ENCODE measurements at regions not wholly inside any gene's neighbourhood (a gene's known extent, or its start where the extent isn't known, plus 50 kb on each side); places are given as distances from the start of the nearest gene placed in this dataset.
"Not testable (repeated sequence)": the region's sequence is repeated elsewhere in the genome, so short reads cannot be mapped to it uniquely, and the experiment has no call there.

DNA sequence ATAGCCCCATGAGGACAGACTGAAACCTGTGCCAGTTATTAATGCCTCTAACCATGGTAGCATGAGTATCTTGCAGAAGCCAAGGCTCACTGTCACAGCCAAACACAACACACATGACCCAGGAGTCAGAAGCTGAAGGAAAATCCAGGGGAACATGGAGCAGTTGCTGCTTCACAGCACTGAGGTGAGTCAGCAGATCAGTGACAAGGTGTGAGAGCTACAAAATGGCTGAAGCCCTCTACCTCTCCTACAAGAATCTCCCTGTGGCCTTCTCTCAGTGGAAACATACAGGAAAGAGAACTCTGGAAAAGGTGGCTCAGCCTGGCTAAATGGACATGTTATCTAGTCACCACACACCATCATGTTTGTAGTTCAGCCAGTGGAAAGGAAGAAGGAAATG lies 93.5 kb downstream of the NAB1 start:
- Mint-ChIP-seq H3K27ac (no peak overlapping the region), H3K4me1 (ENCODE audit: low read depth in 2 of 2) (no peaks in the 10 kb centered on the region), H3K36me3 (no peaks in the 10 kb centered on the region), H3K27me3 (peaks cover 0 to 16% of the 10 kb centered on the region in 2 donors), H3K9me3 (no peaks in the 10 kb centered on the region), H3K4me3 (no peak overlapping the region)
- no peak for ATAC-seq
- no peak for DNase-seq (ENCODE audit: low spot score)

DNA sequence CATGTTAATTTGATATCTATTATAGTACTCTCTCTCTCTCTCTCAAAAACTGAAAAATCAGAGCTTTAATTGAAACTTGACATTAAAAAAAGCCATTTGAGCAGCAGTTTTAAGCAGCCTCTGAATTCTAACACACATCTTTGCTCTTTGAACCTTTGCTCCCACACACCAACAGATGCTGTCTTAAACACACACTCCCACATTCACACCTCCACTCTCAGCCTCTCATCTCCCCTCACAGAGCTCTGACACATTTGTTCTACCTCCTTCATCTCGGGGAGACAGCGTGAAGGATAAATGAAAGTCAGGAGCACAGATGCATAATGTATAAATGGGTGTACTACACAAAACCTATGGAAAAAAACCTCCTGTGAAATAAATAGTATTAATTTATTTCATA lies 95.2 kb downstream of the NAB1 start:
- DNase-seq (ENCODE audit: low spot score) (no peak), ATAC-seq (no peak)
- Mint-ChIP-seq H3K4me1 (ENCODE audit: low read depth in 2 of 2) (no peaks in the 10 kb centered on the region), H3K27me3 (peaks cover 0 to 13% of the 10 kb centered on the region in 2 donors), H3K27ac (no peak overlapping the region), H3K36me3 (no peaks in the 10 kb centered on the region), H3K4me3 (no peak overlapping the region), H3K9me3 (no peaks in the 10 kb centered on the region)

DNA sequence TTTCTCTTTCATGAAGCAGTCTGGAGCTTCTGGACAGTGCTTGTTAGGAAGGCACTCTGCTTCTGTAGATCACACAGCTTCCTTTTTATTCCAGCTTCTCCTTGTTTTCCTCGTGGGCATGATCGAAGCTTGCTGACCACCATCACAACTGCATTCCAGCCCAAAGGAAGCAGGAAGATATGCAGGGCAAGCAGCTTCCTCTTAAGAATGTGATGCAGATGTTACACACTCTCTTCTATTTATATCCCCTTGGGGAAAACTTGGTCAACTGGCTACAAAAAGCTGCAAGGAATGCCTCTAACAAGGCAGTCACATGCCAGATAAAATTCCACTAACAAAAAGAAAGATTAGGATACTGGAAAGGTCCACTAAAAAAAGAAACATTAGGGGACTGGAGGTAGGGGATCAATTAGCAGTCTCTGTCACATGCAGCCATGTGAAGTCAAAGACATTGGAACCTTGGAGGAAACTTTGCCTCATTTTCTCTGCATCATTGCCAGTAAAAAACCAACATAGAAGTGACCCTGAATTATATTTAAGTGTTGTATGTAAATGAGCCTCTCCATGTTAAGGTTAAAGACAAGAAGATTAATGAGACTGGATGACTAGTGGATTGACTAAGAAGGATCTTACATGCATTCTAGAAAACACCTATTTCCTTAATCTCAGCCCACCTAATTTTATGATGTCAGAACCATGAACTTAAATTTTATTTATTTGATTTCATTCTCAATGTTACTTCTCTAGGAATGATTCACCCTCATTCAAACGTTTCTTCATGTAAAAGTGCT lies 98.3 kb downstream of the NAB1 start:
- Mint-ChIP-seq H3K27me3 (peaks cover 0 to 6% of the 10 kb centered on the region in 2 donors), H3K27ac (no peak overlapping the region), H3K36me3 (no peaks in the 10 kb centered on the region), H3K9me3 (no peaks in the 10 kb centered on the region), H3K4me3 (no peak overlapping the region), H3K4me1 (ENCODE audit: low read depth in 2 of 2) (no peaks in the 10 kb centered on the region)
- DNase-seq (ENCODE audit: low spot score) (no peak), ATAC-seq (no peak)

DNA sequence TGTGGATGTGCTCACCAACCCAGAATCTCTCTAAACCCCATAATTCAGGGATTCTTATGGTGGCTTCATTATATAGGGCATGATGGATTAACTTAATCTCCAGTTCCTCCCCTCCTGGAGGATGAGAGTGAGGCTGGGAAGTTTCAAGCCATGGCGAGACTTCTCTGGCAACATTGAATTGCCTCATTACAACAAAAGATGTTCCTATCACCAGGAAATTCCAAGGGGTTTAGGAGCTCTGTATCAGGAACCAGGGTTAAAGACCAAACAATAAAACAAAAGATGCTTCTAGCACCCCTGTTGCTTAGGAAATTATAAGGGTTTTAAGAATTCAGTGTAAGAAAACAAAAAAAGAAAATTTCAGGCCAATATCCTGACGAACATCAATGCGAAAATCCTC lies 100.1 kb downstream of the NAB1 start:
- Mint-ChIP-seq H3K36me3 (no peaks in the 10 kb centered on the region), H3K27me3 (peaks cover 0 to 4% of the 10 kb centered on the region in 2 donors), H3K27ac (no peak overlapping the region), H3K4me1 (ENCODE audit: low read depth in 2 of 2) (no peaks in the 10 kb centered on the region), H3K9me3 (no peaks in the 10 kb centered on the region), H3K4me3 (no peak overlapping the region)
- DNase-seq (ENCODE audit: low spot score) (no peak), ATAC-seq (no peak)

DNA sequence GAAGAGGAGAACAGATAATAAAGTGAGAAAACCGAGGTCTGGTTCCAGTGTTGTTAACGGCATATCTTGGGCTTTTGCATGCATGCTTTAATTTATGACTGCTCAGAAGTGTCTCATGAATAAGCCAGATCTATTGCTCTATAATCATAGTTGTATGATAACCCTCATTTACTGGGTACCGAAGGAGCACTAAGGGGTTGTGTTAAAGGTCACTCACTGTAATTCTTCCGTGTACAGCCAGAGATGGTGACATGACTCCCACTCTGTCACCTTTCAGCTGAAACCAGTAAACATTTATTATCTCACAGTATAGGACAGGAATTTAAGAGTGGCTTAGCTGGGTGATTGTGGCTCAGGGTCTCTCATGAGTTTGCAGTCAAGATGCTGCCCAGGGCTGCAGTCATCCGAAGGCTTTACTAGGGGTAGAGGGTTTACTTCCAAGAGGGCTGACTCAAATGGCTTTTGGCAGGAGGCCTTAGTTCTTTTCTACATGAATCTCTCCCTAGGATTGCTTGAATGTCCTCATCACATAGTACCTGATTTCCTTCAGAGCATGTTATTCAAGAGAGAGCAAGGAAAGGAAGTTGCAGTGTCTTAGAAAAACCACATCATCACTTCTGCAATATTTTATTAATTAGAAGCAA lies 107.0 kb downstream of the NAB1 start:
- H3K36me3 Mint-ChIP-seq: no peaks in the 10 kb centered on the region
- no peak for DNase-seq (ENCODE audit: low spot score)
- no peaks in the 10 kb centered on the region for H3K9me3 Mint-ChIP-seq
- ATAC-seq: peak in 1 of 2 donors; percentile 20
- no peaks in the 10 kb centered on the region for H3K27me3 Mint-ChIP-seq
- H3K4me3 Mint-ChIP-seq: no peak overlapping the region
- no peak overlapping the region for H3K27ac Mint-ChIP-seq
- peaks cover 0 to 4% of the 10 kb centered on the region in 2 donors for H3K4me1 Mint-ChIP-seq (ENCODE audit: low read depth in 2 of 2)

DNA sequence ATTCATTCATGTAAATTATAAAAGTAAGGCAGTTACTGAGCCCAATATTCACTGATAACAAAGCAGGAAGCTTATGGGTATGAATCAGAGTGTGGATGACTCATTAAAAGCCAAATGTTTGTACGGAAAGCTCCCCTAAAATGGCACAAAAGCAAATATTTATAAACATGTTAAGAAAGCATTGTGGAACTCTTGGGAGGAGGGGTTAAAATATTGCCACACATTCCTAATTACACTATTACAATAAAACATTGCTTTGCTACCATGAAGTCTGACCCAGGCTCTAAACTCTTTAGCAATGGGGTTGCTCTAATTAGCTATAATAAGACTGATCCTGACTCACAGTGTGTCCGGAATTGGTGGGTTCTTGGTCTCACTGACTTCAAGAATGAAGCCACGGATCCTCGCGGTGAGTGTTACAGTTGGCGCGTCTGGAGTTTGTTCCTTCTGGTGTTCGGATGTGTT lies 110.9 kb downstream of the NAB1 start:
- no peaks in the 10 kb centered on the region for H3K27me3 Mint-ChIP-seq
- H3K27ac Mint-ChIP-seq: no peak overlapping the region
- no peak for ATAC-seq
- no peaks in the 10 kb centered on the region for H3K36me3 Mint-ChIP-seq
- peak overlapping the region; percentile 30 for H3K4me3 Mint-ChIP-seq
- H3K4me1 Mint-ChIP-seq (ENCODE audit: low read depth in 2 of 2): peaks cover 6 to 9% of the 10 kb centered on the region in 2 donors
- no peaks in the 10 kb centered on the region for H3K9me3 Mint-ChIP-seq
- DNase-seq (ENCODE audit: low spot score): no peak

DNA sequence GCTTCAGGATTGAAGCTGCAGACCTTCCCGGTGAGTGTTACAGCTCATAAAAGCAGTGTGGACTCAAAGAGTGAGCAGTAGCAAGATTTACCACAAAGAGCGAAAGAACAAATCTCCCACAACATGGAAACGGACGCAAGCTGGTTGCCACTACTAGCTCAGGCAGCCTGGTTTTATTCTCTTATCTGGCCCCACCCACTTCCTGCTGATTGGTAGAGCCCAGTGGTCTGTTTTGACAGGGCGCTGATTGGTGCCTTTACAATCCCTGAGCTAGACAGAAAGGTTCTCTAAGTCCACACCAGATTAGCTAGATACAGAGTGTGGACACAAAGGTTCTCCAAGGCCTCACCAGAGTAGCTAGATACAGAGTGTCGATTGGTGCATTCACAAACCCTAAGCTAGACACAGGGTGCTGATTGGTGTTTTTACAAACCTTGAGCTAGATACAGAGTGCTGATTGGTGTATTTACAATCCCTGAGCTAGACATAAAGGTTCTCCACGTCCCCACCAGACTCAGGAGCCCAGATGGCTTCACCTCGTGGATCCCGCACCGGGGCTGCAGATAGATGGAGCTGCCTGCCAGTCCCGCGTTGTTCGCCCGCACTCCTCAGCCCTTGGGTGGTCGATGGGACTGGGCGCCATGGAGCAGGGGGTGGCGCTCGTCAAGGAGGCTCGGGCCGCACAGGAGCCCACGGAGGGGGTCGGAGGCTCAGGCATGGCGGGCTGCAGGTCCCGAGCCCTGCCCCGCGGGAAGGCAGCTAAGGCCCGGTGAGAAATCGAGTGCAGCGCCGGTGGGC lies 111.7 kb downstream of the NAB1 start:
- not testable (repeated sequence) for H3K27ac Mint-ChIP-seq; H3K27me3 Mint-ChIP-seq; DNase-seq (ENCODE audit: low spot score); H3K4me1 Mint-ChIP-seq (ENCODE audit: low read depth in 2 of 2); H3K9me3 Mint-ChIP-seq; ATAC-seq; H3K36me3 Mint-ChIP-seq
- peak overlapping the region; percentile 30 for H3K4me3 Mint-ChIP-seq

DNA sequence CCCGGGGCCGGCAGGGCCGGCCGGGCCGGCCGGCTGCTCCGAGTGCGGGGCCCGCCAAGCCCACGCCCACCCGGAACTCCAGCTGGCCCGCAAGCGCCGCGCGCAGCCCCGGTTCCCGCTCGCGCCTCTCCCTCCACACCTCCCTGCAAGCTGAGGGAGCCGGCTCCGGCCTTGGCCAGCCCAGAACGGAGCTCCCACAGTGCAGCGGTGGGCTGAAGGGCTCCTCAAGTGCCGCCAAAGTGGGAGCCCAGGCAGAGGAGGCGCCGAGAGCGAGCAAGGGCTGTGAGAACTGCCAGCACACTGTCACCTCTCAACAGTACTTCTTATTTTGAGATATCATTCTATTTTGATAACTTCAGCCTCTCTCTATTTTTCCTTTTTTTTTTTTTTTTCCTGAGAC lies 112.3 kb downstream of the NAB1 start:
- H3K27ac Mint-ChIP-seq: peak overlapping the region in 1 of 2 donors; percentile 29

DNA sequence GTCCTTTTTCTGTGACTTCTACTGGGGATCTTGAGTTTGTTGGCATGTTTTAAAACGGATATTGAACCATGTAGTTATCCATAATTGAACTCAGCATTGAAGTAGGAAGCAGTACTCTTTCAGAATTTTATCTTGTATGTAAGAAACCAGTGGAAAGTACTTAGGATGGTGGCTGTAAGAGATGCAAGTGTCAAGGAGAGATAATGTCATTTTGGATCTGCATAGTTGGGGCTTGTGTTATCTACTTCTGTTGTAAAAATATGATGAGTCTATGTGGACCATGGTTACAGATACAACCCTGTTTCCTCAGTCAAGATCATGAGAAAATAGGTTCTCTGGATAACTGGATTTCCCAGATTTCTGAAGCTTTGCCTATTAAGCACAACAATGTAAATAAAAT lies 113.7 kb downstream of the NAB1 start:
- H3K9me3 Mint-ChIP-seq: no peaks in the 10 kb centered on the region
- H3K4me1 Mint-ChIP-seq (ENCODE audit: low read depth in 2 of 2): peaks cover 6 to 9% of the 10 kb centered on the region in 2 donors
- H3K27ac Mint-ChIP-seq: no peak overlapping the region
- no peak overlapping the region for H3K4me3 Mint-ChIP-seq
- H3K27me3 Mint-ChIP-seq: no peaks in the 10 kb centered on the region
- H3K36me3 Mint-ChIP-seq: no peaks in the 10 kb centered on the region
- ATAC-seq (no peak), DNase-seq (ENCODE audit: low spot score) (no peak)

More for the DNA sequence above, 112.3 kb downstream of the NAB1 start:
- H3K36me3 Mint-ChIP-seq; ATAC-seq; H3K4me1 Mint-ChIP-seq (ENCODE audit: low read depth in 2 of 2); H3K9me3 Mint-ChIP-seq; H3K27me3 Mint-ChIP-seq; DNase-seq (ENCODE audit: low spot score): not testable (repeated sequence)
- H3K4me3 Mint-ChIP-seq: peak overlapping the region; percentile 17

DNA sequence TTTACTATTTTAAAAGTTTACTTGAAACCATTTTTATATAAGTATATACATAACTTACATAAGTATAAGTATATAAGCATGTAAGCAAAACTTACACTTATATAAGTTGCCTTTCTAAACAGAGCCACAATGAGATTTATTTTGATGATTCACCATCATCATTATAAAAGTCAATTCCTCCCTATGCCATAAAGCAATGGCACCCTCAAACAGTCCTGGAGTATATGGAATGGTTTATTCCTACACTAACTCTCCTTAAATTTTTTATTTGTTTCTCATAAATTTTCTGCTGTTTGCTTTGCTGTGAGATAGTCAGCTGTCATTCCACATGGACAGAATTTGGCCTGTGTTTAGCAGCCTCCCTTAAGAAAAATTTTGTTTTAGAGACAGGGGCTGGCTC lies 114.2 kb downstream of the NAB1 start:
- Mint-ChIP-seq H3K27ac (no peak overlapping the region), H3K4me3 (no peak overlapping the region), H3K36me3 (no peaks in the 10 kb centered on the region), H3K4me1 (ENCODE audit: low read depth in 2 of 2) (peaks cover 6 to 9% of the 10 kb centered on the region in 2 donors), H3K27me3 (no peaks in the 10 kb centered on the region), H3K9me3 (no peaks in the 10 kb centered on the region)
- DNase-seq (ENCODE audit: low spot score) (no peak), ATAC-seq (no peak)

DNA sequence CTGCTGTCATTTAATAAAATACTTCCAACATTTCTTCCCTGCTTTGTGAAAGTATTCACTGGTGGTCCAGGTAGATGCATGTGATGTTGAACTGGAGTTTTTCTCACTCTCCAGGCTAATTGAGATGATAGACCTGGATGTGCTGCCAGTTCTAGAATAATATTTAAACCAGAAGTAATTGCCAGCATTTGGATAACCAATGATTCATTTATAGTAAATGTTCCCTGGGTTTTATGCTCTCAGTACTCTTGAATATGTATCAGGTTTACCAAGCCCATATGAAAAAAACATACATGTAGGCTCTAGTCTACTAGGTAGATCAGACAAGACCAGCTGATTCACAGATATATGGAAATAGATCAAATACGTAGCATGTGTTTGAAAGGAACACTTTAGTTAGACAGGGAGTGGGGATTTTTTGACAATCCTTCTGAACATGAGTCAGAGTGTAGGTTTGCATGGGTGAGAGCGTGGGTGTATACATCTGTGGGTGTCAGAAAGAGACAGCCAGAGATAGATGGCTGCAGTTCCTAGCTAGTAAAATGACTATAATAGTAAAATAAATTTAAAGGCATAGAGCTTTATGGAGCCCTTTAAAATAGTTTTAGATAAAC lies 115.1 kb downstream of the NAB1 start:
- H3K36me3 Mint-ChIP-seq: no peaks in the 10 kb centered on the region
- no peaks in the 10 kb centered on the region for H3K27me3 Mint-ChIP-seq
- DNase-seq (ENCODE audit: low spot score) (no peak), ATAC-seq (peak in 1 of 2 donors; percentile 86)
- H3K9me3 Mint-ChIP-seq: no peaks in the 10 kb centered on the region
- no peak overlapping the region for H3K27ac Mint-ChIP-seq
- H3K4me1 Mint-ChIP-seq (ENCODE audit: low read depth in 2 of 2): peaks cover 6 to 9% of the 10 kb centered on the region in 2 donors
- H3K4me3 Mint-ChIP-seq: no peak overlapping the region

DNA sequence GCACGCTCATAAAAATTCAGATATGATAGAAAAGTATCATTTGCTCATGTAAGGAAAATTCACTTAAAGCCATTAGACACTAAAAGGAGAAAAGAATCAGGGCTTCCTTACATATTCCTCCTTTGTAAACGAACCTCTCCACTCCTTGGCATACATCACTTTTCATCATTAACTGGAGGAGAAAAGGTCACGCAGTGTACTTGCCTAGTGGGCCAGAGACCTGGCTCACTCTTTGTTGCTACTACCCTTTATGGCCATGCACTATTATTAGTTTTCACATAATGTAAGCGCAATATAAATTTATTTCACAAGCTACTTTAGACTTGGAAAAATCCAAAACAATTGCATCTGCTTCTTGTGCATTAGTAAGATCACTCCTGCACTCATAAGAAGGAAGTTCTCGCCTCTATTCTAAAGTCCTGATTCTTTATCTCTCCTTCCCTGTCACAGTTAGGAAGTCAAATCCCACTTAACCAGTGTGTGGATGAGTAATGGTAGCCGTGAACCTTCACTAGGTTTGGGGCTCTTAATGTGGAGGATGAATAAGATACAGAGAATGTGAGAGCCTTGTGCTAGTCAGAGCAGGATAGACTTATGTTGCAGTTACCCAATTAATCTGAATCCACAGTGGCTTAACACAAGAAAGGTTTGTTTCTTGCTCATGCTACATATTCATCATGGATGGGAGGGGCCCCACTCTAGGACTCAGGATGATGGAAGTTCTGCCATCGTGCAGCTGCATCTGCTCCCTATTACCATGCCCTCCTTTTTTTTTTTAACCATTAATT lies 115.0 kb upstream of the GLS start:
- Mint-ChIP-seq H3K27ac (no peak overlapping the region), H3K27me3 (peaks cover 0 to 4% of the 10 kb centered on the region in 2 donors), H3K9me3 (no peaks in the 10 kb centered on the region), H3K36me3 (no peaks in the 10 kb centered on the region), H3K4me3 (no peak overlapping the region), H3K4me1 (ENCODE audit: low read depth in 2 of 2) (peaks cover 4 to 6% of the 10 kb centered on the region in 2 donors)
- peak in 1 of 2 donors; percentile 22 for ATAC-seq
- DNase-seq (ENCODE audit: low spot score): no peak

DNA sequence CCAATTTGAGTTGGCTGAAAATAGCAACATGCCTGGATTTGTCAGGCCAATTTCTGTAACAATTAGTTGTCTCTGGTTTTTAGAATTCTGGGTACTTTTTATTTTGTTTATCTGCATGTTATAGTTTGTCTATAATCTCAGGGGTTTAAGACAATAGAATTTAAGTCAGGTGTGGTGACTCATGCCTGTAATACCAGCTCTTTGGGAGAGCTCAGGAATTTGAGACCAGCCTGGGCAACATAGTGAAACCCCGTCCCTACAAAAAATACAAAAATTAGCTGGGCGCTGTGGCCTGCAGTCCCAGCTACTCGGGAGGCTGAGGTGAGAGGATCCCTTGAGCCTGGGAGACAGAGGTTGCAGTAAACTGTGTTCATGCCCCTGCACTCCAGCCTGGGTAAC lies 114.4 kb upstream of the GLS start:
- H3K27ac Mint-ChIP-seq: no peak overlapping the region
- H3K27me3 Mint-ChIP-seq: peaks cover 0 to 5% of the 10 kb centered on the region in 2 donors
- H3K4me1 Mint-ChIP-seq (ENCODE audit: low read depth in 2 of 2): peaks cover 4 to 6% of the 10 kb centered on the region in 2 donors
- no peak for ATAC-seq
- no peaks in the 10 kb centered on the region for H3K36me3 Mint-ChIP-seq
- no peaks in the 10 kb centered on the region for H3K9me3 Mint-ChIP-seq
- no peak for DNase-seq (ENCODE audit: low spot score)
- H3K4me3 Mint-ChIP-seq: no peak overlapping the region

Measured in natural killer cell treated with Interleukin-12 subunit alpha and Interleukin-12 subunit beta and Interleukin-15 and Interleukin-18, amount 100 ng/mL, for 72 hours (primary cell).